SK-N-SH treated with all-trans-retinoic acid at 6 μM for 48 hours (cell line): ENCODE measurements at regions not wholly inside any gene's neighbourhood (a gene's known extent, or its start where the extent isn't known, plus 50 kb on each side); places are given as distances from the start of the nearest gene placed in this dataset.

Experiments used
- ATAC-seq: fragments of 200-7000 bp; cut with Tn5 transposase; 3 replicates; pipeline ENCODE4 v1.9.1; 2020; ENCODE audit warnings: mild to moderate bottlenecking, moderate library complexity
- ARNTL ChIP-seq: fragments of 450-650 bp; formaldehyde crosslinking; IDR thresholded peaks from 2 replicates; pipeline ENCODE4 v1.5.0; 2020; ENCODE audit warnings: low read depth, mild to moderate bottlenecking, moderate library complexity, borderline replicate concordance
- BACH2 ChIP-seq: fragments of 250-450 bp; sonication (Bioruptor Pico); IDR thresholded peaks from 2 replicates; pipeline ENCODE4 v1.9.0; 2021; ENCODE audit warnings: mild to moderate bottlenecking, borderline replicate concordance
- CSDC2 ChIP-seq: fragments of 250-450 bp; sonication (Bioruptor Pico); IDR thresholded peaks from 2 replicates; pipeline ENCODE4 v1.5.0; 2020; ENCODE audit warnings: mild to moderate bottlenecking, moderate library complexity
- CSRNP3 ChIP-seq: fragments of 250-450 bp; sonication (Bioruptor Pico); IDR thresholded peaks from 2 replicates; pipeline ENCODE4 v1.5.1; 2021; ENCODE audit warnings: mild to moderate bottlenecking, moderate library complexity
- GLIS3 ChIP-seq: fragments of 250-450 bp; sonication (Bioruptor Pico); IDR thresholded peaks from 2 replicates; pipeline ENCODE4 v1.5.0; 2020; ENCODE audit warnings: mild to moderate bottlenecking, moderate library complexity
- ISL1 ChIP-seq: fragments of 250-450 bp; sonication (Bioruptor Pico); IDR thresholded peaks from 2 replicates; pipeline ENCODE4 v2.1.2; 2022; ENCODE audit warnings: mild to moderate bottlenecking, moderate library complexity
- OSR1 ChIP-seq: fragments of 250-450 bp; sonication (Bioruptor Pico); IDR thresholded peaks from 2 replicates; pipeline ENCODE4 v1.8.0; 2022; ENCODE audit warnings: moderate library complexity, mild to moderate bottlenecking, inconsistent platforms
- PATZ1 ChIP-seq: fragments of 250-450 bp; sonication (Bioruptor Pico); IDR thresholded peaks from 2 replicates; pipeline ENCODE4 v1.8.0; 2020; ENCODE audit warnings: mild to moderate bottlenecking, moderate library complexity, borderline replicate concordance
- RARB ChIP-seq: fragments of 250-450 bp; sonication (Bioruptor Pico); IDR thresholded peaks from 2 replicates; pipeline ENCODE4 v1.8.0; 2021; ENCODE audit warnings: mild to moderate bottlenecking, moderate library complexity
- TCF4 ChIP-seq: fragments of 250-450 bp; sonication (Bioruptor Pico); IDR thresholded peaks from 2 replicates; pipeline ENCODE4 v1.8.0; 2021; ENCODE audit warnings: mild to moderate bottlenecking, moderate library complexity, borderline replicate concordance
- TOX ChIP-seq: fragments of 250-450 bp; sonication (Bioruptor Pico); IDR thresholded peaks from 2 replicates; pipeline ENCODE4 v1.8.0; 2021; ENCODE audit warnings: mild to moderate bottlenecking, moderate library complexity, borderline replicate concordance
- ZFP30 ChIP-seq: fragments of 450-650 bp; formaldehyde crosslinking; IDR thresholded peaks from 2 replicates; pipeline ENCODE4 v1.5.0; 2022; ENCODE audit warnings: mild to moderate bottlenecking, moderate library complexity
- ZNF8 ChIP-seq: fragments of 450-650 bp; formaldehyde crosslinking; IDR thresholded peaks from 2 replicates; pipeline ENCODE4 v1.5.0; 2020; ENCODE audit warnings: mild to moderate bottlenecking, moderate library complexity
- TF ChIP-seq, protein P1 (sequence below): fragments of 250-450 bp; sonication (Bioruptor Pico); IDR thresholded peaks from 2 replicates; pipeline ENCODE4 v1.8.0; 2021; ENCODE audit warnings: low read depth, mild to moderate bottlenecking, moderate library complexity, borderline replicate concordance
- TF ChIP-seq, protein P2 (sequence below): fragments of 250-450 bp; sonication (Bioruptor Pico); IDR thresholded peaks from 2 replicates; pipeline ENCODE4 v1.5.0; 2020; ENCODE audit warnings: mild to moderate bottlenecking, moderate library complexity
- TF ChIP-seq, protein P3 (sequence below): fragments of 250-450 bp; sonication (Bioruptor Pico); IDR thresholded peaks from 2 replicates; pipeline ENCODE4 v1.5.1; 2020; ENCODE audit warnings: low read depth, mild to moderate bottlenecking, moderate library complexity

DNA sequence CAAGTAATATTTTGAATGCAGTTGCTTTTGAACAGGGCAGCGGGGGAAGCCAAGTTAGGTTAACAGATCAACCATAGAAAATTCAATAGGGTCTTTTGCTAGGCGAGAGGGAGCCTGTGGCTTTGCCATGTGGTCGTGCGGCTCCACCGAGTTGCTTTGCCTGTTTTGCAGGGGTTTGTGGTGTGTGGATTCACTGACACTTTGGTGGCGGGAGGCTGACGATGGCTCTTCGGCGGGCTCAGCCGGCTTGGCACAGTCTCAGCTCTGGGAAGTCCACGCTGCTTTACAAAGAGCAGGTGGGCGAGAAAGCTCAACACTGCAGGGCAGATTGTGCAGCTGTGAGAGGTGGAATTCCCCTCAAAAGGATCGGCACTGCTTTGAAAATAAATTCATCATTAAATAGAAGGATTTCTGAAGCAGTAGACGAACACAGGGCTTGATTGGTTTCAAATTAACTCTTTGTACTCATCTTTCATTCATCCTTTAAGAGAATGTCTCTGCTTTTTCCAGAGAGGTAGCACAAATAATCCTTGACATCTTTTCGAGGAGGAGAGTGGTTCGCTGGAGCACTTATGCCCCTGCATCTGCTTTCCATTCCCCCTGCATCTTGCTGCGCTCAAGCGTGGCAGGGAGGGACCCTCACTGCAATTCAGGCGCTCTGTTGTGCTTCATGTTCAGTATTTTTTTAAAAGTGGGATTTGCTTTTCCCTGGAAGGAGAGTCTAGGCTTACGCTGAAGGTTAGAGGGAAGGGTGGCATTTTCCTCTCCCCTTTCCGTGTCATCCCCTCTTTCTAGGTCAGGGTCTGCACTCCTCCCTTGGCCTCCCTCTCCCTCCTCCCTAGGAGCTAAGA is 201.8 kb upstream of the LEF1 start:
- no peak for ATAC-seq
- no peak for TF ChIP-seq ZNF8
- no peak for TF ChIP-seq TCF4 (CRISPR knock-in tag)
- TF ChIP-seq CSRNP3 (CRISPR knock-in tag) = no peak
- TF ChIP-seq, protein P1, sequence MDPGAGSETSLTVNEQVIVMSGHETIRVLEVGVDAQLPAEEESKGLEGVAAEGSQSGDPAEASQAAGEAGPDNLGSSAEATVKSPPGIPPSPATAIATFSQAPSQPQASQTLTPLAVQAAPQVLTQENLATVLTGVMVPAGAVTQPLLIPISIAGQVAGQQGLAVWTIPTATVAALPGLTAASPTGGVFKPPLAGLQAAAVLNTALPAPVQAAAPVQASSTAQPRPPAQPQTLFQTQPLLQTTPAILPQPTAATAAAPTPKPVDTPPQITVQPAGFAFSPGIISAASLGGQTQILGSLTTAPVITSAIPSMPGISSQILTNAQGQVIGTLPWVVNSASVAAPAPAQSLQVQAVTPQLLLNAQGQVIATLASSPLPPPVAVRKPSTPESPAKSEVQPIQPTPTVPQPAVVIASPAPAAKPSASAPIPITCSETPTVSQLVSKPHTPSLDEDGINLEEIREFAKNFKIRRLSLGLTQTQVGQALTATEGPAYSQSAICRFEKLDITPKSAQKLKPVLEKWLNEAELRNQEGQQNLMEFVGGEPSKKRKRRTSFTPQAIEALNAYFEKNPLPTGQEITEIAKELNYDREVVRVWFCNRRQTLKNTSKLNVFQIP (CRISPR knock-in tag) = no peak
- no peak for TF ChIP-seq BACH2 (CRISPR knock-in tag)
- no peak for TF ChIP-seq ISL1 (CRISPR knock-in tag)
- TF ChIP-seq GLIS3 (CRISPR knock-in tag) = no peak
- no peak for TF ChIP-seq RARB (CRISPR knock-in tag)
- no peak for TF ChIP-seq ZFP30 (CRISPR knock-in tag)
- TF ChIP-seq, protein P2, sequence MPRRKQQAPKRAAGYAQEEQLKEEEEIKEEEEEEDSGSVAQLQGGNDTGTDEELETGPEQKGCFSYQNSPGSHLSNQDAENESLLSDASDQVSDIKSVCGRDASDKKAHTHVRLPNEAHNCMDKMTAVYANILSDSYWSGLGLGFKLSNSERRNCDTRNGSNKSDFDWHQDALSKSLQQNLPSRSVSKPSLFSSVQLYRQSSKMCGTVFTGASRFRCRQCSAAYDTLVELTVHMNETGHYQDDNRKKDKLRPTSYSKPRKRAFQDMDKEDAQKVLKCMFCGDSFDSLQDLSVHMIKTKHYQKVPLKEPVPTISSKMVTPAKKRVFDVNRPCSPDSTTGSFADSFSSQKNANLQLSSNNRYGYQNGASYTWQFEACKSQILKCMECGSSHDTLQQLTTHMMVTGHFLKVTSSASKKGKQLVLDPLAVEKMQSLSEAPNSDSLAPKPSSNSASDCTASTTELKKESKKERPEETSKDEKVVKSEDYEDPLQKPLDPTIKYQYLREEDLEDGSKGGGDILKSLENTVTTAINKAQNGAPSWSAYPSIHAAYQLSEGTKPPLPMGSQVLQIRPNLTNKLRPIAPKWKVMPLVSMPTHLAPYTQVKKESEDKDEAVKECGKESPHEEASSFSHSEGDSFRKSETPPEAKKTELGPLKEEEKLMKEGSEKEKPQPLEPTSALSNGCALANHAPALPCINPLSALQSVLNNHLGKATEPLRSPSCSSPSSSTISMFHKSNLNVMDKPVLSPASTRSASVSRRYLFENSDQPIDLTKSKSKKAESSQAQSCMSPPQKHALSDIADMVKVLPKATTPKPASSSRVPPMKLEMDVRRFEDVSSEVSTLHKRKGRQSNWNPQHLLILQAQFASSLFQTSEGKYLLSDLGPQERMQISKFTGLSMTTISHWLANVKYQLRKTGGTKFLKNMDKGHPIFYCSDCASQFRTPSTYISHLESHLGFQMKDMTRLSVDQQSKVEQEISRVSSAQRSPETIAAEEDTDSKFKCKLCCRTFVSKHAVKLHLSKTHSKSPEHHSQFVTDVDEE (CRISPR knock-in tag) = no peak
- no peak for TF ChIP-seq ARNTL (CRISPR knock-in tag)

GRCh38 chr4:108369035-108369655 is 200.4 kb upstream of the LEF1 start:
- TF ChIP-seq ARNTL (CRISPR knock-in tag) (no peak), PATZ1 (no peak), ISL1 (CRISPR knock-in tag) (no peak), CSDC2 (CRISPR knock-in tag) (no peak), RARB (CRISPR knock-in tag) (no peak), ZFP30 (CRISPR knock-in tag) (no peak), GLIS3 (CRISPR knock-in tag) (no peak), TOX (no peak), OSR1 (CRISPR knock-in tag) (no peak), CSRNP3 (CRISPR knock-in tag) (no peak)
- TF ChIP-seq, protein P1 (CRISPR knock-in tag) = no peak
- no peak for ATAC-seq

DNA sequence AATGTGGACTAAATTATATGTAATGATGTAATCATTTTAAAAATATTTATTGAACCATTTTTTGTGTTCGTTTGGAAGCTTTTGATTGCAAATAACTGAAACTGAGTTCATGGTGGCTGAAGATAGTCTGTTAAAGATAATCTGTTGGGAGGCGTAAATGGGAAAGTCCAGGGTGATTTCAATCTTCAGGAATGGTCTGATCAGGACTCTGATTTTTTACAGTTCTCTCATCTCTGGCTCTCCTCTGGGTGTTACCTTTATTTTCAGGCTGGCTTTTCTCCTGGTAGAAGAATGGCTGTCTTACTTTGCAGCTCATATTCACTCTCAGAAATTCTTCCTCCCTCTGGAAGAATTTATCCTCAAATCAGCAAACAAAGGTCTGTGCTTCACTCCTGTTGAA is 199.0 kb upstream of the LEF1 start:
- ATAC-seq = no peak
- TF ChIP-seq, protein P3, sequence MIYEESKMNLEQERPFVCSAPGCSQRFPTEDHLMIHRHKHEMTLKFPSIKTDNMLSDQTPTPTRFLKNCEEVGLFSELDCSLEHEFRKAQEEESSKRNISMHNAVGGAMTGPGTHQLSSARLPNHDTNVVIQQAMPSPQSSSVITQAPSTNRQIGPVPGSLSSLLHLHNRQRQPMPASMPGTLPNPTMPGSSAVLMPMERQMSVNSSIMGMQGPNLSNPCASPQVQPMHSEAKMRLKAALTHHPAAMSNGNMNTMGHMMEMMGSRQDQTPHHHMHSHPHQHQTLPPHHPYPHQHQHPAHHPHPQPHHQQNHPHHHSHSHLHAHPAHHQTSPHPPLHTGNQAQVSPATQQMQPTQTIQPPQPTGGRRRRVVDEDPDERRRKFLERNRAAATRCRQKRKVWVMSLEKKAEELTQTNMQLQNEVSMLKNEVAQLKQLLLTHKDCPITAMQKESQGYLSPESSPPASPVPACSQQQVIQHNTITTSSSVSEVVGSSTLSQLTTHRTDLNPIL (CRISPR knock-in tag) = no peak
- TF ChIP-seq, protein P1 (CRISPR knock-in tag) = no peak
- no peak for TF ChIP-seq CSDC2 (CRISPR knock-in tag)
- TF ChIP-seq, protein P2 (CRISPR knock-in tag) = no peak
